ENCODE measurements at regions not wholly inside any gene's neighbourhood (a gene's known extent, or its start where the extent isn't known, plus 50 kb on each side); places are given as distances from the start of the nearest gene placed in this dataset.

- H3K4me3 ChIP-seq (ENCODE audit: low read depth, low read length), result no peak overlapping the region
- TF ChIP-seq CTCF (IDR thresholded peaks at IDR 0.05; ENCODE audit: low read depth, low read length), result no peak
These were observed 138.0 kb upstream of the IGF1 start for GRCh38 chr12:102618197-102618877.

GRCh38 chr12:102616692-102617091 lies 136.3 kb upstream of the IGF1 start:
- H3K4me3 ChIP-seq (ENCODE audit: low read depth, low read length), result no peak overlapping the region
- no peak for TF ChIP-seq CTCF (IDR thresholded peaks at IDR 0.05; ENCODE audit: low read depth, low read length)

- H3K4me3 ChIP-seq (ENCODE audit: low read depth, low read length), result no peak overlapping the region
- no peak for TF ChIP-seq CTCF (IDR thresholded peaks at IDR 0.05; ENCODE audit: low read depth, low read length)
These were observed 131.6 kb upstream of the IGF1 start for GRCh38 chr12:102611995-102612394.

GRCh38 chr12:102609996-102610395 lies 129.6 kb upstream of the IGF1 start:
- H3K4me3 ChIP-seq (ENCODE audit: low read depth, low read length), result no peak overlapping the region
- no peak for TF ChIP-seq CTCF (IDR thresholded peaks at IDR 0.05; ENCODE audit: low read depth, low read length)

GRCh38 chr12:102603021-102603420 lies 122.7 kb upstream of the IGF1 start:
- no peak overlapping the region for H3K4me3 ChIP-seq (ENCODE audit: low read depth, low read length)
- no peak for TF ChIP-seq CTCF (IDR thresholded peaks at IDR 0.05; ENCODE audit: low read depth, low read length)

- no peak overlapping the region for H3K4me3 ChIP-seq (ENCODE audit: low read depth, low read length)
- no peak for TF ChIP-seq CTCF (IDR thresholded peaks at IDR 0.05; ENCODE audit: low read depth, low read length)
These were observed 122.2 kb upstream of the IGF1 start for GRCh38 chr12:102602521-102602920.

- H3K4me3 ChIP-seq (ENCODE audit: low read depth, low read length), result no peak overlapping the region
- TF ChIP-seq CTCF (IDR thresholded peaks at IDR 0.05; ENCODE audit: low read depth, low read length), result no peak
These were observed 121.3 kb upstream of the IGF1 start for GRCh38 chr12:102601621-102602020.
